ENCODE measurements at regions not wholly inside any gene's neighbourhood (a gene's known extent, or its start where the extent isn't known, plus 50 kb on each side); places are given as distances from the start of the nearest gene placed in this dataset.
"Not testable (repeated sequence)": the region's sequence is repeated elsewhere in the genome, so short reads cannot be mapped to it uniquely, and the experiment has no call there.

DNA sequence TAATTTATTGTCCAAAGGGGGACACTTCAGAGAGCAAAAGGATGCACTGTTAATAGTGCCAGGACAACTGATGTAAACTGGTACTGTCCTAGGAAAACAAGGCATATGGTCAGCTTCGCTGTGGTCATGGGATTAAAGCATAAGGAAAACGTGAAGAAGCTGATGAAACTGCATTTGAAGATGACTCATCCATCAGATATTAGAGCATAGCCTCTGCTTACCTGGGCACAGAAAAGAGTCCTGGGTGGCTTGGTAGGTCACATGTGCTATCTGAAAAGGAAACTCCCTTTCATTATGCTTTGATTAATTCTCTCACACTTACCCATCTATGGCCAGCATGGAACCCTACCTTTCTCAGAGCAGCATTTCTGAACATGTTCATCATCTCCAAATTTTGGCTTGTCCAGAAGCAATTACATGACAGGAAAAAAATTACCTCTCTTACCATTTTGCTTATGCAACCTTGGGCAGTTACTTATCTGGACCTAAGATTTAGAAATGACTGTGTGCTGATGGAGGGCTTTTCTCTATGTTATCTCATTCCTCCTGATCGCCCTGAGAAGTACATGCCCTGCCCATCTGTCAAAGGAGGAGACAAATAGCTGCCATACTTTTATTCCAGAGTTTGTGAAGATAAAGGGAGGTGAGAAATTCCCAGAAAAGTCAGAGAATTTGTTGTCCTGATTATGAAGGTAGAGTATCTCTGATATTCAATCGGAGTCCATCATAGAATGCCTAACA, 275.3 kb upstream of the SLC14A2 start:
- Mint-ChIP-seq H3K27me3 (peaks cover 5 to 29% (median 22%) of the 10 kb centered on the region in 3 donors), H3K4me1 (no peaks in the 10 kb centered on the region), H3K4me3 (no peak overlapping the region), H3K9me3 (no peaks in the 10 kb centered on the region), H3K36me3 (no peaks in the 10 kb centered on the region), H3K27ac (no peak overlapping the region)
- no peak for ATAC-seq (ENCODE audit: low read depth in 2 of 2)
- DNase-seq = no peak

DNA sequence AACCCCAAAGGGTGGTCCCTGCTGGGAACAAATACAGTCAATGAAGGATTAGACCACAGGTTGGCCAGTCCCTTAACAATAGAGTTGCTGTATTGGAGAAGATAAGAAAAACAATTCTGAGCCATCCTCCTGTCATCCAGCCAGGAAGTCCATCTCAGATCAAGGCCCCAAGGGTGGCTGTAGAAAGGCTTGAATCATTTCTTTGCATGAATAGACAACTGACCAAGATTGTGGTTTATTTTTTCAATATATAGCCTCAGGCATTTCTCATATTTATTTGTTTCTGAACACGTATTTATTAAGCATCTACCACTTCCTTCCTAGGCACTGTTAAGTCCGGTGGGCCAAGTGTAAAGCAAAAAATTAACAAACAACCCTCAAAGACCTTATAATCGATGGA, 274.4 kb upstream of the SLC14A2 start:
- Mint-ChIP-seq H3K27ac (no peak overlapping the region), H3K9me3 (no peaks in the 10 kb centered on the region), H3K27me3 (peaks cover 5 to 24% (median 23%) of the 10 kb centered on the region in 3 donors), H3K4me3 (no peak overlapping the region), H3K36me3 (no peaks in the 10 kb centered on the region), H3K4me1 (no peaks in the 10 kb centered on the region)
- DNase-seq (no peak), ATAC-seq (ENCODE audit: low read depth in 2 of 2) (no peak)

DNA sequence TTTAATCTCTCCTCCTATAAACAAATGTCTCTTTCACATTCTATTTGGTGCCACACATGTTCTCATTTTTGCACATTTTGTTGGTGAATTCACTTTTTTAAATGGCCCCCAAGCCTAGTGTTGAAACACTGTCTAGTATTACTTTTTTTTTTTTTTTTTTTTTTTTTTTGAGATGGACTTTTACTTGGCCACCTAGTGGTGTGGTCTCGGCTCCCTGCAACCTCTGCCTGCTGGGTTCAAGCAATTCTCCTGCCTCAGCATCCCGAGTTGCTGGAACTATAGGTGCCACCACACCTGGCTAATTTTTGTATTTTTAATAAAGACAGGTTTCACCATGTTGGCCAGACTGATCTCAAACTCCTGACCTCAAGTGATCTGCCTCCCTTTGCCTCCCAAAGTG, 273.8 kb upstream of the SLC14A2 start:
- H3K27me3 Mint-ChIP-seq = peaks cover 5 to 24% (median 23%) of the 10 kb centered on the region in 3 donors
- H3K4me1 Mint-ChIP-seq = no peaks in the 10 kb centered on the region
- peaks cover 0 to 1% (median 0%) of the 10 kb centered on the region in 7 donors for H3K9me3 Mint-ChIP-seq
- ATAC-seq (ENCODE audit: low read depth in 2 of 2) (no peak), DNase-seq (no peak)
- no peaks in the 10 kb centered on the region for H3K36me3 Mint-ChIP-seq
- H3K27ac Mint-ChIP-seq = no peak overlapping the region
- H3K4me3 Mint-ChIP-seq = no peak overlapping the region

DNA sequence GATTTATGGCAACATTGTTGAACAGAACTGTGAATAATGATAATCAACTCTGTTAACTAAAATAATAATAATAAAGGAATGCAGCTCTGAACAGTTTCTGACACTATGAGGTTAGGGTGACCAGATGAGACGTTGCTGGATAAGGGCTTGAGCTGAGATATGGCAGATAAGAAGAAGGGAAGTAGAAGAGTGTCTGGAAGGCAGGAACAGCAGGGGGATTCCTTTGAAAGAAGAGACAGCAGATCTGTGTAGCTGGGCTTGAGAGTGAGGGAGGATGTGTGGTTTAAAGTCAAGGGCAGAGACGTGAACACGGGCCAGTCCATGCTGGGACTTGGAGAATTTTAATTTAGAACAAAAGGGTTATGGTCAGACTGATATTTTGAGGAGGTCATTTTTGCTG, 273.1 kb upstream of the SLC14A2 start:
- DNase-seq (no peak), ATAC-seq (ENCODE audit: low read depth in 2 of 2) (no peak)
- Mint-ChIP-seq H3K27ac (peak overlapping the region in 1 of 6 donors; percentile 5), H3K4me1 (no peaks in the 10 kb centered on the region), H3K27me3 (peaks cover 5 to 24% (median 23%) of the 10 kb centered on the region in 3 donors), H3K4me3 (no peak overlapping the region), H3K36me3 (no peaks in the 10 kb centered on the region), H3K9me3 (peaks cover 0 to 1% (median 0%) of the 10 kb centered on the region in 7 donors)

DNA sequence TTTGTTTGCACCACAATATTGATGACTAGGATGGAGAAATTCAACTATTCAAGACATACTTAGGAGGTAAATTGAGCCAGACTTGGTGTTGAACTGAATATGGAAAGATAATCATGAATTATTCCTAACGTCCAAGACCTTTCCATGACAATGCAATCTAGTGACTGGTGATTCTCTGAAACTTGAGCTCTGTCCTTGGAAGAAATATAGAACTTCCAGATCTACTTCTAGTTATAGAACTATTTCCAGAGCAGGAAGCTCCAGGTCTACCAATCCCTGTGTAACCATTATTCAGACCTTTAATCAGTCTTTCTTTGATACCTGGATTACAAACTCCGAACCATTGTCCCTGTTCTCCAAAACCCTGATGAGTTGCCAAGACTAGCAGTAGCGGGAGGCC, 272.6 kb upstream of the SLC14A2 start:
- Mint-ChIP-seq H3K4me3 (no peak overlapping the region), H3K36me3 (no peaks in the 10 kb centered on the region), H3K27ac (no peak overlapping the region), H3K27me3 (peaks cover 5 to 24% (median 23%) of the 10 kb centered on the region in 3 donors), H3K4me1 (no peaks in the 10 kb centered on the region), H3K9me3 (peaks cover 0 to 1% (median 0%) of the 10 kb centered on the region in 7 donors)
- ATAC-seq (ENCODE audit: low read depth in 2 of 2) (no peak), DNase-seq (no peak)

DNA sequence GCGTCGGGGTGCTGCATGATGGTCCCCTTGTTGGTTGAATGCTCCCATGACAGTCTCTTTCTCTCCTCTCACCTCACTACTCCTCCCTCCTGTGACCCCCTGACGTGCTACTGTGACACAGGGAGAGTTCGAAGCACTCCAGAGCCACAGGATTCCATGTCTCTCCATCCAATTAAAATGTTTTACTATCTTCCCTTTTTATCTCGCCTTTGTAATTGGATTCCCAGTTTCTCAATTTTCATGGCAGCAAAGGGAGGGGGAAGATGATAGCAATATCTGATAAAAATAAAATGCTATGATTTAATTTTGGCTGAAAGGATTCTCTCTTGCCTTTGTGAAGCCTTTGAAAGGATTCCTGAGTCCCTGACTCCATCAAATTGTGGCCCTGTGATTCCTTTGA, 271.9 kb upstream of the SLC14A2 start:
- Mint-ChIP-seq H3K27ac (peak overlapping the region in 1 of 6 donors; percentile 63), H3K4me3 (no peak overlapping the region), H3K27me3 (peaks cover 5 to 24% (median 23%) of the 10 kb centered on the region in 3 donors), H3K4me1 (no peaks in the 10 kb centered on the region), H3K9me3 (peaks cover 0 to 1% (median 0%) of the 10 kb centered on the region in 7 donors), H3K36me3 (no peaks in the 10 kb centered on the region)
- no peak for DNase-seq
- no peak for ATAC-seq (ENCODE audit: low read depth in 2 of 2)

DNA sequence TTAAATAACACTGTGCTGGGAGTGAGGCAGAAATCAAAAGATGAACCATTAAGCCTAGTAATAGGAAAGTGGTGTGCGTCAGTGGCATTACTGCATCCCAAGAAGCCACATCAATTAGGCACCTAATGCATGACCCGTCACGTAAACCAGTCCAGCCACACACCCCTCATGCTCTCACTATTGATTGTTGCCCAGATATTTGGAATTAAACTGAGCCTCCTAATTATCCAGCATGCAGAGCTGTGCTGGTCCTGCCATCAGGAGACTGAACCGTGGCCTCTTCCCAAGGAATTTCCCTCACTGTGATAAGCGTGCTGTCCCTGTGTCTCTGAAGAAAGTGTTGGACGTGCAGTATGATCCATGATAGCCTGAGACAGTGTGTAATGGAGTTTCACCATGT, 270.6 kb upstream of the SLC14A2 start:
- Mint-ChIP-seq H3K27me3 (peaks cover under 1 to 17% (median 14%) of the 10 kb centered on the region in 3 donors), H3K27ac (peak overlapping the region in 1 of 6 donors; percentile 34)
- DNase-seq; ATAC-seq (ENCODE audit: low read depth in 2 of 2); H3K4me1 Mint-ChIP-seq; H3K36me3 Mint-ChIP-seq; H3K4me3 Mint-ChIP-seq; H3K9me3 Mint-ChIP-seq: not testable (repeated sequence)

DNA sequence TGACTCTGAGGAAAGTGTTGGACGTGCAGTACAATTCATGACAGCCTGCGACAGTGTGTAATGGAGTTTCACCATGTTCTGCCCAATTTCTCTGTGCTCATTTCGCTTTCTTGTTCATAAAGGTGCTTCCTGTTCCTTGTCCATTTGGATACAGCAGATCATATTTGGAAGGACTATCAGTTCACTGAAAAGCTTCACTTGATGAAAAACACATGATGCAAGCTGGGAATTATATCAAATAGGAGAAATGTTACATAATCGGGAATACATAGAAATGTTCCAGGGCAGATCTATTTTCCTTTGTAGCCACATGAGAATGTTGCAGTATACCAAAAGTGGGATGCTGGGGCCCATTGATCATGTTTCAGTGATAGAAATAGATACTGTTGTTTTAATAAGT, 266.3 kb upstream of the SLC14A2 start:
- no peak for ATAC-seq (ENCODE audit: low read depth in 2 of 2)
- DNase-seq = no peak
- Mint-ChIP-seq H3K27ac (no peak overlapping the region), H3K27me3 (peaks cover 4 to 29% (median 9%) of the 10 kb centered on the region in 3 donors), H3K4me1 (no peaks in the 10 kb centered on the region), H3K4me3 (no peak overlapping the region), H3K9me3 (peaks cover 0 to 1% (median 0%) of the 10 kb centered on the region in 7 donors), H3K36me3 (no peaks in the 10 kb centered on the region)

DNA sequence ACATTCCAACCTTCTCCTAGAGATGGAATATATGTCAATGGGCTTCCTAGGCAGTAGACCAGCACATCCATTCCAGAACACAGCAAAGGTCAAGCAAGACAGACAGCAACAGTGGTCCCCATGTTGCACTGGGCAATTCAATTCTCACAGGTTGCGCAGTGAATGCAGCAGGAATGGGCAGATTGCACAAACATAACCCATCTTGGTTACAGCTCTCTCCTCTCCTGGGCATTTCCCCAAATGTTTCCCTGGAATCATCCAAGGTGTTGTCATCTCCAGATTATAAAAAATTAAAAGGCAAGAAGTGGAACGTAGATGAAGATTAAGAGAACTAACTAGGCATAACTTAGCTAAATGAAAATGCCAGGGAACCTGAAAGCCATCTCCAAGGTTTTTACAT, 265.8 kb upstream of the SLC14A2 start:
- Mint-ChIP-seq H3K9me3 (peaks cover 0 to 1% (median 0%) of the 10 kb centered on the region in 7 donors), H3K27me3 (peaks cover 4 to 25% (median 9%) of the 10 kb centered on the region in 3 donors), H3K36me3 (no peaks in the 10 kb centered on the region), H3K4me3 (no peak overlapping the region), H3K27ac (no peak overlapping the region), H3K4me1 (no peaks in the 10 kb centered on the region)
- ATAC-seq (ENCODE audit: low read depth in 2 of 2) = no peak
- no peak for DNase-seq

DNA sequence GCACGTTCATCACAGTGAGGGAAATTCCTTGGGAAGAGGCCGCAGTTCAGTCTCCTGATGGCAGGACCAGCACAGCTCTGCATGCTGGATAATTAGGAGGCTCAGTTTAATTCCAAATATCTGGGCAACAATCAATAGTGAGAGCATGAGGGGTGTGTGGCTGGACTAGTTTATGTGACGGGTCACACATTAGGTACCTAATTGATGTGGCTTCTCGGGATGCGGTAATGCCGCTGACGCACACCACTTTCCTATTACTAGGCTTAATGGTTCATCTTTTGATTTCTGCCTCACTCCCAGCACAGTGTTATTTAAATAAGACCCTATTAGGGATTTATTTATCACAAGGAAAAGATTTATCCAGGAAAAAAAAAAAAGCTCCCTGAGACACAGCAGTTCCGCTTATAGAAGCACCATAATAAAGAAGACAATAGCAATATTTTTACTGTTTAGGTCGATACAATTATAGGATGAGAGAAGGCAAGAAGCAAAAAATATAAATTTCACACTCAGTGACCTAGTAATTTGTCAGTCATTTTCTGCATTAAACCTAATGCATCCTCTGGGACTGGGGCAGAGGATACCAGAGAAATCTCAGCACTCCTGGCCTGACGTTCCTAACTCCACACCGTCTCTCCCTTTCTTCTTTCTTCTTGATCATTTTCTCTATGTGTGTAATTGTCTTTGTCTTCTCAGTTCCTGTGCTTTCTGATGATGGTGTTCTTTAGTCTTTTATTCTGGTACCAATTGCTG, 264.7 kb upstream of the SLC14A2 start:
- Mint-ChIP-seq H3K27me3 (peaks cover 4 to 25% (median 5%) of the 10 kb centered on the region in 3 donors), H3K9me3 (peaks cover 0 to 1% (median 0%) of the 10 kb centered on the region in 7 donors), H3K27ac (peak overlapping the region in 1 of 6 donors; percentile 9), H3K36me3 (no peaks in the 10 kb centered on the region), H3K4me3 (no peak overlapping the region), H3K4me1 (no peaks in the 10 kb centered on the region)
- no peak for DNase-seq
- no peak for ATAC-seq (ENCODE audit: low read depth in 2 of 2)

DNA sequence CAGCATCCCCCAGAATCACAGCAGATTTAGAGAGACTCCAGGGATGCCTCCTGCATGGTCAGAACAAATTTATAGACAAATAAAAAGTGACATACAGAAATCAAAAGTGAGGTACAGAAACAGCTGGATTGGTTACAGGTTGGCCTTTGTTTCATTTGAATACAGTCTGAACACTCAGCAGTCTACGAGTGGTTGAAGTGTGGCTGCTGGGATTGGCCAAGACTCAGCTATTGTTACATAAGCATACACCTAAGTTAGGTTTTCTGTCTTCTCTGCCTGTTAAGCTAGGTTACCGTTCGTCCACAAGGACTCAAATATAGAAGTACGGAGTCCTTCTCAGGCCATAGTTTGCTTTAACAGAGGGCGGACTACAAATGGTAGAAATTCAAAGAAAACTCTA, 262.4 kb upstream of the SLC14A2 start:
- Mint-ChIP-seq H3K27ac (no peak overlapping the region), H3K4me3 (no peak overlapping the region), H3K27me3 (peaks cover 4 to 25% (median 5%) of the 10 kb centered on the region in 3 donors), H3K9me3 (no peaks in the 10 kb centered on the region), H3K4me1 (no peaks in the 10 kb centered on the region), H3K36me3 (no peaks in the 10 kb centered on the region)
- ATAC-seq (ENCODE audit: low read depth in 2 of 2) (no peak), DNase-seq (no peak)

DNA sequence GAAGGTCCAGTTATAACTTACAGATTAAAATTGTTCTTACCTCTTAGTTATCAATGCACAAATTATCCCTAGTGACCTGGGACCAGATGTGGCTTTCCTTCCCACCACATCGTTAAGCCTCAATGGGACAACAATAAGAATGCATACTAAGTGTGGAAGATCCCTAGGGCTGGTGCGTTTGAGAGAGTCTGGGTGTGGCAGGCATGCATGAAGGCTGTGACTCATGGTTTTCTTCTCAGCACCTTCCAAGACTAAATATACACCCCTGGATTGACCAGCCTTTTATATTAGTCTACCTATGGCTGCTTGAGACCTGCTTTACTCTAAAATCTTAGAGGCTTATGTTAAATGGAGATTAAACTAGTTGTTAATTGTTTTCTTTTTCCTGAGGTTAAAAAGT, 261.7 kb upstream of the SLC14A2 start:
- H3K27me3 Mint-ChIP-seq = peaks cover 4 to 25% (median 5%) of the 10 kb centered on the region in 3 donors
- no peaks in the 10 kb centered on the region for H3K4me1 Mint-ChIP-seq
- no peak overlapping the region for H3K27ac Mint-ChIP-seq
- no peaks in the 10 kb centered on the region for H3K9me3 Mint-ChIP-seq
- no peak for ATAC-seq (ENCODE audit: low read depth in 2 of 2)
- no peak overlapping the region for H3K4me3 Mint-ChIP-seq
- no peak for DNase-seq
- no peaks in the 10 kb centered on the region for H3K36me3 Mint-ChIP-seq

DNA sequence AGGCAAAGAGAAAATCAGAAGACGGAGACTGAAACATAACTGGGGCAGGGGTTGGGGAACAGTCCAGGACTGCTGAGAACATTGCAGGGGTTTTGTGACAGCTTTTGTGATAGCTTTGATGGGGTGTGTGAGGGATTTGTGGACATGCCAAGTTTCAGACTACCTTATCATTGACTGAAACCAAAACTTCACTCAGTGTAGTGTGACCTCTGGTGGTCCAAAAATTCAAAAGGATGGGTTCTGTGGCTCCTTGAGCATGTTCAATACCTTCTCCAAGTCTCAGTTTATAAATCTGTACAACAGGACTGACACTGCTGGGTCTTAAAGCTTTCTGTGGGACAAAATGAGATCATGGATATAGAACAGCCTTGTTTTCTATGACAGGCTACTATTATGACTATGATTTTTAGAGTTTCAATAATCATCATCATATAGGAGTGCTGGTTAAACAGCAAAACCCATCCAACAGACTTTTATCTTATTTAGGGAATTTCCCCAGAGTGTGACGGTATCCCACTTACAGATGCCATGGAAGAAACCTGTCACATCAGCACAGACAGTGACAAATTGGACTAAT, 259.2 kb upstream of the SLC14A2 start:
- no peak overlapping the region for H3K4me3 Mint-ChIP-seq
- H3K27me3 Mint-ChIP-seq = peaks cover 9 to 33% (median 12%) of the 10 kb centered on the region in 3 donors
- H3K4me1 Mint-ChIP-seq = no peaks in the 10 kb centered on the region
- ATAC-seq (ENCODE audit: low read depth in 2 of 2) (no peak), DNase-seq (no peak)
- no peak overlapping the region for H3K27ac Mint-ChIP-seq
- H3K9me3 Mint-ChIP-seq = no peaks in the 10 kb centered on the region
- no peaks in the 10 kb centered on the region for H3K36me3 Mint-ChIP-seq
